ENCODE measurements at regions not wholly inside any gene's neighbourhood (a gene's known extent, or its start where the extent isn't known, plus 50 kb on each side); places are given as distances from the start of the nearest gene placed in this dataset.

GRCh38 chr9:107708791-107709190, 219.2 kb upstream of the KLF4 start:
- DNase-seq, result no peak

- no peak for DNase-seq
These were observed 218.4 kb upstream of the KLF4 start for GRCh38 chr9:107707915-107708441.

- DNase-seq, result no peak
These were observed 217.9 kb upstream of the KLF4 start for GRCh38 chr9:107707428-107707837.

GRCh38 chr9:107706701-107707427, 217.3 kb upstream of the KLF4 start:
- no peak for DNase-seq

- DNase-seq, result no peak
These were observed 216.0 kb upstream of the KLF4 start for GRCh38 chr9:107705521-107705920.

GRCh38 chr9:107704774-107705173, 215.2 kb upstream of the KLF4 start:
- DNase-seq, result peak; percentile 42

DNA sequence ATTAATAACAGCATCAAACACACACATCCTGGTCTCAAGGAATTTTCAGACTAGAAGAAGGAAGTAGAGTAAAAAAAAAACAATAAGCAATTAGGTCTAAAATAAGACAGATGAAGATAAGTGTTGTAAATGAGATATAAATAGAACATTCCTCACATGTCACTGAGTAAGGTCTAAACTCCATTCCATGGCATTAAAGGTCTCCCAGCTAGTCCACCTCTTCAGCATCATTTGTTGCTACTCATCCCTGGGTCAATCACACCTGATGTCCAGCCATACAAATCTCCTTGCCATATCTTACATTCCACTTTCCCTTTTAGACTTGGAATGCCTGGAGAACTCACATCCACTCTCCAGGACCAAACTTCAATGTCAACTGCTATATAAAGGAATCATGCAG, 214.1 kb upstream of the KLF4 start:
- no peak for DNase-seq

- no peak for DNase-seq
These were observed 211.3 kb upstream of the KLF4 start for GRCh38 chr9:107700847-107701246.

- DNase-seq, result peak; percentile 15
These were observed 209.7 kb upstream of the KLF4 start for GRCh38 chr9:107699231-107699630.

DNA sequence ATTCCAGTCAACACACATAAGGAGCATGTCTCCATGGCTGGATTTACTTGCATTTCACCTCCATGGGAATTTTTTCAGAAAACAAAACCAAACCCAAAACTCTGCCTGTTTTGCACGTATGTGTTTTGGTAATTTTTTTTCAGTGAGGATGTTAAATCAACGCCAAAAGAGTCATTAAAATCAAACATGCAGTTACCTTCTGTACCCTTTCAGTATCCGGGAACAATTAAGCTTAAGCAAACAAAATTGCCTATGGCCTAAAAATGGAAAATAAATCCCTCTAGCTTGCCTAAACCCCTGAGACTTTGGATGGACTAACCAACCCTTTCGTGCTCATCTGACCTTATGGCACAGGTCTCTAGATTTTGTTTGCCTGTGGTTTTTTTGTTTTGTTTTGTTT, 209.2 kb upstream of the KLF4 start:
- no peak for DNase-seq

DNA sequence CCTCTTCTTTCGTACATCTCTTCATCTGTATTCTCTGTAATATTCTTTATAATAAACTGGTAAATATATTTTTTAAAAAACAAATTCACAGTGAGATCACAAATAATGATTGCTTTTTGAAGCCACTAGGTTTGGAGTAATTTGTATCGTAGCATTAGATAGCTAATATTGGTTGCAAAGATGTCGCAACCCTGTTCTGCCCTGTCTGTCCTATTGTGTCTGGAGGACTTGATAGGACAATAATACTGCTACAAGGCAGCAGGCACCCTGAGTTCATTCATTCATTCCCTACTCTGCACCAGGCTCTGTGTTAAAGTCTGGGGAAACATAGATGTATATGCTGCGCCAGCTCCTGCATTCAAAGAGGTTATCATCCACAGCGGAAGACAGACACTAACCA, 206.7 kb upstream of the KLF4 start:
- DNase-seq, result no peak

DNA sequence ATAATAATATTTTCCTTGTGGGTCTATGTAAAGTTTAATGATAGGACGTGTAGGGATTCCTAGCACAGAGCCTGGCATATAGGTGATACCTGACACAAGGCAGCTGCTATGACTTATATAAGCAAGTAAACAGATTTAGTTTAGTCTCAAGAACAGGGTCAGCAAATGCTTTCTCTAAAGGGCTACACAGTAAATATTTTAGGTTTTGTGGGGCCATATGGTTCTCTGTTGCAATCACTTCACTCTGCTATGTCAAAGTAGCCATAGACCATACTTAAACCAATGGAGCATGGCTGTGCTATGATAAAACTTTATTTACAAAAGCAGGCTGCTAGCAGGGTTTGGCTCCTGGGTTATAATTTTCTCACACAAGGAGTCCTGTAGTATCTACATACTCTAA, 204.8 kb upstream of the KLF4 start:
- no peak for DNase-seq

DNA sequence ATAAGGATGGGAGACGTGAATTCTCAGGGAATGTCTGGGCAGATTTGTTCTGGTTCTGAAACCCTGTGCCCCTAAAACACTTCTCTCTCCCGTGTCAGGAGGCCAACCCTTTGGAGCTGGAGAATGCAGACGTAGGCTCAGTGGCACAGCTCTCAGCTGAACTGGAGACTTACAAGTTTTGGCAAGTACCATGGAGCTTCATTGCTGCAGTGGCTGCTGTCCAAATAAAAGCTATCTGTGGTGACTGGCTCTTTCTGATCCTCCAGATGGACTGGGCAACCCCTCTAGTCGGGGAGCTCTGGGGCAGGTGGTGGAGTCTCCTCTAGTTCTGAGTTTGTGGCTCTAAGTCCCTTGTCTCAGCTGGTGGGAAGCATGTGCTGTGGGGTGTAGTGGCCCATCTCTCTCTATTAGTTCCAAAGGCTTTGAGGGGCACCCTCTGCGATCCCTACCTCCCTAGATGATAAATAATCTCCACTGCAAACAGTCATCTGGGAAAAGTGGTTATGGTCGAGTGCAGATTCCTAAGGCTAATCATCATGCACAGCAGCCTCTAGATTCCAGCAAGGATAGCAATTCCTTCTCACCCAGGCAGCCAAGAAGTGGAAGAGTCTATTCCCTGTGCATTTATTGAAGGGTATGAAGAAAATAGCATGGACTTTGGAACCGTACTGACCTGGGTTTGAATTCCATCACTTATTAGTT, 204.2 kb upstream of the KLF4 start:
- DNase-seq, result no peak

GRCh38 chr9:107691664-107692063, 202.1 kb upstream of the KLF4 start:
- no peak for DNase-seq

DNA sequence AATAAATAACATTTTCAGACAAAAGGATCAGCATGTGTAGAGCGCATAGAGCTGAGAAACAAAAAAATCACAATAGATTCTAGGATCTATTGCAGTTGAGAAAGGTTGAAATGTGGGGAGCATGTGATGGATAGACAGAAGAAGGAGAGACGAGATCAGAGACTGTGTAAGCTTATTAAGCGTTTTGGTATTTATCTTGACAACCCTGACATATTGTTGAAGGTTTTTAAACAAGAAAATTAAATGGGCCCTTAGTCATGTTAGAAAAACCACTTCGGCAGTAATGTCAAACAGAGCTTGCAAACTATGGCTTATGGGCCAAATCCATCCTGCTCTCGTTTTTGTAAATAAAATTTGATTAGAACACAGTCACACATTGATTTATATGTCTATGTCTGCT, 200.5 kb upstream of the KLF4 start:
- DNase-seq, result no peak

DNA sequence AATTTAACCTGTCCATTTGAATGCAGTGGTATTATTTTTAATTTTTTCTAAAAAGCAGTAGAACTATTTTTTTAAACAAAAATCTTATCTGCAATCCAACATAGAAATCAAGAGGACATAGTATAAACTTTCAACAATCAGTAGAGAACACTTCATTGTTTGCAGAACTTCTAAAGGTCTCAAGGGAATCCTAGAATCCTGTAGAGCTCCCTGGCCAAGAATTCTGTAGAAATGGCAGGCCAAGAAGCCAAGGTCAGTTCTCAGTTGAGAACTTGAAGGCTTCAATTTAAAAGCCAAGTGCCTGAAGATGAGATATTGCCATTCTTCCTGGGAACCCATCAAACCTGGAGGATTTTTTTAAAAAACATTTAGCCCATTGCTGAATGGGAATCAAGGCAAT, 199.2 kb upstream of the KLF4 start:
- no peak for DNase-seq

DNA sequence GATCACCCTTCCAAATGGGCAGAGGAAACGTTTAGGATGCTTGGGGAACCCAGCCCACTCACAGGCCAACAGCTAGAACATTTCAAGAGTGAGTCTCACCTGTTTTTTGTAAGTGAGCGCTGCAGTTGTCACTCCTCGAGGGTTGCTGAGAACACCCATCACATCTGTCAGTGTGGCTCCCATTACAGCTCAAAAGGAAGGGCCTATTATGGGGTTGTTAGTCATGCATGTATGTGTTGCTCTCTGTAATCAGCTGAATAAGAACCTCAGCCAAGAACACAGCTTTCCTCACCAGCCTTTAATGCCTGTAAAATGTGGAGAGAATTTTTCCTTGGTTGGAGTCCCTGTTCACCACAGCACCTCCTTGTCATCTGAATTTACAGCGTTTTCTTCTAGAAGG, 196.3 kb upstream of the KLF4 start:
- DNase-seq, result no peak

DNA sequence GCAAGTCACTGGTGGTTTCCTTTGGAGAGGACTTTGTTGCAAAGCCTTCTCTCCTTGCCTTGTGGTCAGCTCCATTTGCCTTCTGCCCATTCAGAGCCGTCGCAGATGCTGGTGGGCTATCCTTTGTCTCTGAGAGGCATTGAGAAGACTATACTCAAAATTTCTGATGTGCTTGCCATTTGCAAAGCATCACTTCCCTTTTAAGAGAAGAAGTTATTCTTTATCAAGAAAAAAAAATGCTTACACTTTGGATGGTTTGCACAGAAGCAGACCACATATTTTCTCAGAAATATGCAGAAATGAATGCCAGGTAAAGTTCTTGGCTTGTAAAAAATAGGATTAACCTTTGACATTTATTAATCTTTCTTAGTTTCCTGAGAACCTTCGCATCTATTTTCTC, 195.8 kb upstream of the KLF4 start:
- DNase-seq, result no peak

GRCh38 chr9:107684224-107684623, 194.7 kb upstream of the KLF4 start:
- no peak for DNase-seq

DNA sequence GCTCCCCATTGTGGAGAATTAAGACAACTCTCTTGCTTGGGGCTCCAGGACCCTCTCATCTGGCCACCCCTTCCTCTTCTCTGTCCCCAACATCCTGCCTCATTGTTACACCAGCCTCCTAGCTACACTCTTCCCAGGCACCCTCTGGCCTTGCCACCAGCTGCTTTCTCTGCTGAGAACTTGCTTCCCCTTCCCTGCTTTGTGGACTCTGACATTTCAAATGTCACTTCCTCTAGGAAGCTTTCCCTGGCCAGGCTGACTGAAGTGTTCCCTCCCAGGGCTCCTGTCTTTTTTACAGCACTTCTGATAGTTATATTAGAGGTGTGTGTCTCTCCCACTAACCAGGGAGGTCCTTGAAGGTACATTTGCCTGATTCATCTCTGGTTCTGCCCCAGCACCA, 194.0 kb upstream of the KLF4 start:
- DNase-seq, result no peak

DNA sequence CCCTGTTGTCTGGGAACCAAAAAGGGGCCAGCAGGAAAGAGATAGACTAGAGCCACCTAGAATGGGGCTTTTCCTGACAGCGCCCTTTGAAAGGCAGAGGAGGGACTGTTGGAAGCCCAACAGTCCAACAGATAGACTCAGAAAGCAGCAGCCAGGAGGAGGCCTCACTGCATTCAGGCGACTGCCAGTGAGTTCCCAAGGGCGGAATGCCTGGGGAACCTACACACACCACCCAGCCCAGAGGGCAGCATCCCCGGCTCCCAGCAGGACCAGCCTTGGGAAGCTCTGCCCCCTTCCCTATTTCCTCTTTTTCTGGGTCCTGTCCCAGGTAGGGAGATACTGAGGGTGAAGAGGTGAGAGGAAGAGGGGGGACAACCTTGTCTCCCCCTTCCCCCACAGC, 192.4 kb upstream of the KLF4 start:
- DNase-seq, result no peak

DNA sequence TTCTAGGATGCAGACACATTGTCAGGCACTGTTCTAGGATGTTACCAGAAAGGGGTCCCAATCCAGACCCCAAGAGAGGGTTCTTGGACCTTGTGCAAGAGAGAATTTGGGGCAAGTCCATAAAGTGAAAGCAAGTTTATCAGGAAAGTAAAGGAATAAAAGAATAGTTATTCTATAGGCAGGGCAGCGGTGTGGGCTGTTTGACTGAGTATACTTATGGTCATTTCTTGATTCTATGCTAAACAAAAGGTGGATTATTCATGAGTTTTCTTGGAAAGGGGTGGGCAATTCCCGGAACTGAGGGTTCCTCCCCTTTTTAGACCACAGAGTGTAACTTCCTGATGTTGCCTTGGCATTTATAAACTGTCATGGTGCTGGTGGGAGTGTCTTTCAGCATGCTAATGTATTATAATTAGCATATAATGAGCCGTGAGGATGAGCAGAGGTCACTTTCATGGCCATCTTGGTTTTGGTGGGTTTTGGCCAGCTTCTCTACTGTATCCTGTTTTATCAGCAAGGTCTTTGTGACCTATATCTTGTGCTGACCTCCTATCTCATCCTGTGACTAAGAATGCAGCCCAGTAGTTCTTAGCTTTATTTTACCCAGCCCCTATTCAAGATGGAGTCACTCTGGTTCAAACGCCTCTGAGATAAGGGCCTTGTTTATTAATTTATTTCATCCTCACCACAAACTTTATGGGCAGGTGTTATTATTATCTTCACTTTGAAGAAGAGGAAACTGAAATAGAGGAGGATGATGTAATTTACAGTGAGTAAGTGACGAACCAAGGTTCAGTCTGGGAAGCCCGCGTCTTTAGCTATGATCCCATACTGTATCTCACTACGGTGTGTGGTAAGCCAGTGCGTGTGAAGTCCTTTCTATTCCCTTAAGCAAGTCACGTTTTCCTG, 186.0 kb upstream of the KLF4 start:
- DNase-seq, result no peak

DNA sequence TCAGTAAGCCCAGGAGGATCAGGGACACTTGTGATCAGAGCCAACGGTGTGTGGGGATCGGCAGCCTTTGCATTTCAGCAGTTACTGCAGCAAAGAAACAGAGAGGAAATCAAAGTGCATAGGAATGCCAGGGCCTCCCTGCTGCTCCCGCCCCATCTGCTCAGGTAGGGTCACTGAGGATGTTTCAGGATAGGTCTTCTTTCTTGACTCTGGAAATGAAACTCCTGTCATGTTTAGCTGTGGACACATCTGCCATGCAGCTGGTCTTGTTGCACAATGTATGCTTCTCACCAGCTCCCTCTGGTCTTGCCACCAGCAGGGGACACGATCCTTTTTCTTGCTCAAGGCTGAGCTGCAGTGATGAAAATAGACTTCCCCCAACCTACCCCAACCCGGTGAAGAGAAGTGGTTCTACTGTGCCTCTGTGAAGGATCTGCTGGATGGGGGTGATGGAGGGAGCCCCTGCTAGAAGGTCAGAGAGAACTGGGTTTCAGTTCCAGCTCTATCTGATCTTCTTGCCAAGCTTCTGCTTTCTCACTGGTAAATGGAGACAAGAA, 185.2 kb upstream of the KLF4 start:
- DNase-seq, result peak; percentile 73
